Natural killer cell (primary cell): ENCODE measurements at regions not wholly inside any gene's neighbourhood (a gene's known extent, or its start where the extent isn't known, plus 50 kb on each side); places are given as distances from the start of the nearest gene placed in this dataset.

ENCODE experiments used
- ATAC-seq, 3 donors: fragments of 150-1000 bp in 2 of 3; fragments of 200-7000 bp in 1 of 3; cut with Tn5 transposase; 1 replicate in 1 of 3; 2 replicates in 2 of 3; pipeline ENCODE4 v1.10.0; 2021; ENCODE audit warnings: mild to moderate bottlenecking in 2 of 3, moderate library complexity in 2 of 3
- DNase-seq, 2 donors: peaks; one replicate each; pipeline versions ENCODE4 v3.0.0 to v3.0.0-alpha.2; 2013 to 2021; ENCODE audit warnings: mixed read lengths in 1 of 2
- H3K27ac ChIP-seq: one replicate; pipeline ENCODE4 v1.5.1; 2013; ENCODE audit warnings: mild to moderate bottlenecking, low read length
- H3K27me3 ChIP-seq: one replicate; pipeline ENCODE4 v1.6.1; 2013; ENCODE audit warnings: low read length; ENCODE audit not compliant: control insufficient read depth, insufficient read depth
- H3K36me3 ChIP-seq: one replicate; pipeline ENCODE4 v1.6.1; 2013; ENCODE audit warnings: low read length; ENCODE audit not compliant: control insufficient read depth, insufficient read depth
- H3K4me1 ChIP-seq: one replicate; pipeline ENCODE4 v1.6.1; 2013; ENCODE audit warnings: low read length; ENCODE audit not compliant: control insufficient read depth, insufficient read depth
- H3K4me3 ChIP-seq: one replicate; pipeline ENCODE4 v1.5.1; 2013; ENCODE audit warnings: low read length
- H3K9me3 ChIP-seq: one replicate; pipeline ENCODE4 v1.6.1; 2013; ENCODE audit warnings: low read length; ENCODE audit not compliant: control insufficient read depth, insufficient read depth
- H3K27ac Mint-ChIP-seq, 2 donors: one replicate each; pipeline ENCODE4 v1.8.0; 2022; ENCODE audit warnings: mild to moderate bottlenecking in 2 of 2, mixed read lengths in 2 of 2, moderate library complexity in 1 of 2
- H3K27me3 Mint-ChIP-seq, 2 donors: one replicate each; pipeline ENCODE4 v1.8.0; 2022; ENCODE audit warnings: low read depth in 2 of 2, mixed read lengths in 2 of 2
- H3K36me3 Mint-ChIP-seq: one replicate; pipeline ENCODE4 v1.8.0; 2022; ENCODE audit warnings: mixed read lengths
- H3K4me1 Mint-ChIP-seq, 2 donors: one replicate each; pipeline ENCODE4 v1.8.0; 2022; ENCODE audit warnings: mixed read lengths in 2 of 2
- H3K4me3 Mint-ChIP-seq: one replicate; pipeline ENCODE4 v1.8.0; 2022; ENCODE audit warnings: mild to moderate bottlenecking, moderate library complexity, mixed read lengths
- H3K9me3 Mint-ChIP-seq, 2 donors: one replicate each; pipeline ENCODE4 v1.8.0; 2022; ENCODE audit warnings: mixed read lengths in 2 of 2
- WGBS: methylation state at CpG from one replicate; pipeline ENCODE4 v1.1.7; 2013; ENCODE audit warnings: missing lambda C conversion rate; ENCODE audit not compliant: insufficient coverage; 5-methylcytosine and 5-hydroxymethylcytosine counted together
- intact Hi-C: fragments of 100-400 bp; cut with micrococcal nuclease; formaldehyde crosslinking; loops from one replicate; pipeline ENCODE4 v1.14.2; 2022
- TF ChIP-seq, protein P1 (sequence below): fragments of 200-600 bp; IDR thresholded peaks from one replicate; pipeline ENCODE4 v1.8.0; 2022; ENCODE audit warnings: antibody characterized with exemption

DNA sequence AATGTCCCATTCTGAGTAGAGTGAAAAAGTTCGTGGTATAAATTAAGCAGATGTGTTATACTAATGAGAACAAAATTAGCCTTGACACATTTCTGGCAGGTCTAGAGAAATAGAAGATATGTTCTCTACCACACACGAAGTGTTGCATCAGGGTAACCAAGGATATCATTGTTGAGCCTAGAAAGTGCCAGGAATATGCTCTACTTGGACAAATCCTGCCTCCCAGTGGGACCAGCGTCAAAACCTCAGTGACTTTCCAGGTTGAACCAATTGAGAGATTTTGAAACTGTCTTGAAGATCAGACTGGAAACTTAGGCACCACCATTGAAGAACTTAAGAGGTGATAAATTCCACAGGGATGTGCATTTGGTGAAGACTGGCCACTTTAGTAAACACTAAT is 115.9 kb downstream of the HPGD start:
- TF ChIP-seq, protein P1, sequence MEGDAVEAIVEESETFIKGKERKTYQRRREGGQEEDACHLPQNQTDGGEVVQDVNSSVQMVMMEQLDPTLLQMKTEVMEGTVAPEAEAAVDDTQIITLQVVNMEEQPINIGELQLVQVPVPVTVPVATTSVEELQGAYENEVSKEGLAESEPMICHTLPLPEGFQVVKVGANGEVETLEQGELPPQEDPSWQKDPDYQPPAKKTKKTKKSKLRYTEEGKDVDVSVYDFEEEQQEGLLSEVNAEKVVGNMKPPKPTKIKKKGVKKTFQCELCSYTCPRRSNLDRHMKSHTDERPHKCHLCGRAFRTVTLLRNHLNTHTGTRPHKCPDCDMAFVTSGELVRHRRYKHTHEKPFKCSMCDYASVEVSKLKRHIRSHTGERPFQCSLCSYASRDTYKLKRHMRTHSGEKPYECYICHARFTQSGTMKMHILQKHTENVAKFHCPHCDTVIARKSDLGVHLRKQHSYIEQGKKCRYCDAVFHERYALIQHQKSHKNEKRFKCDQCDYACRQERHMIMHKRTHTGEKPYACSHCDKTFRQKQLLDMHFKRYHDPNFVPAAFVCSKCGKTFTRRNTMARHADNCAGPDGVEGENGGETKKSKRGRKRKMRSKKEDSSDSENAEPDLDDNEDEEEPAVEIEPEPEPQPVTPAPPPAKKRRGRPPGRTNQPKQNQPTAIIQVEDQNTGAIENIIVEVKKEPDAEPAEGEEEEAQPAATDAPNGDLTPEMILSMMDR: no peak
- H3K4me3 Mint-ChIP-seq: no peak overlapping the region
- no peak overlapping the region for H3K4me3 ChIP-seq
- H3K9me3 Mint-ChIP-seq: no peaks in the 10 kb centered on the region
- H3K27me3 ChIP-seq: no peaks in the 10 kb centered on the region
- no peaks in the 10 kb centered on the region for H3K36me3 Mint-ChIP-seq
- no peaks in the 10 kb centered on the region for H3K4me1 ChIP-seq
- no peak overlapping the region for H3K27ac ChIP-seq
- no peak for ATAC-seq
- WGBS: 77% methylated on average over 3 of the region's 3 CpGs
- no peaks in the 10 kb centered on the region for H3K9me3 ChIP-seq
- H3K27ac Mint-ChIP-seq: no peak overlapping the region
- H3K27me3 Mint-ChIP-seq: peaks cover 0 to 5% of the 10 kb centered on the region in 2 donors
- no peak for DNase-seq
- H3K4me1 Mint-ChIP-seq: no peaks in the 10 kb centered on the region
- no peaks in the 10 kb centered on the region for H3K36me3 ChIP-seq
- intact Hi-C loops: no loop called here

DNA sequence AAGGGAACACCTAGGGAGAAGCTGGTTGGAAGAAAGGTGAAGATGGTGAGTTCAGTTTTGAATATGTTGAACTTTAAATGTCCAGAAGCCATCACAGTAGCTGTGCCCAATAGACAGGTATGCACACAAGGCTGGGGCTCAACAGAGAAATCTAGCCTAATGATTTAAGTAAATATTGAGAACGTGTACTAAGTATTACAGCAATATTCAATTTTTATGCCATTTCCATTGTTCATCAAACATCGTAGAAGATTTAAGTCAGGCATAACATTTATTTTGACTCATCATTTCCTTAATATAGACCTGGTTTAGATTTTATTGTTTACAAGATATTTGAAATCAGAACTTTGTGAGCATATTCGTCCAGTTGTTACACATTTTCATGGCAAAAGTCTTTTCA is 116.4 kb downstream of the HPGD start:
- no peak overlapping the region for H3K27ac Mint-ChIP-seq
- 83% methylated on average over 1 of the region's 3 CpGs for WGBS
- no peaks in the 10 kb centered on the region for H3K9me3 ChIP-seq
- no peaks in the 10 kb centered on the region for H3K9me3 Mint-ChIP-seq
- intact Hi-C loops: no loop called here
- H3K27me3 Mint-ChIP-seq: peaks cover 0 to 5% of the 10 kb centered on the region in 2 donors
- ATAC-seq (no peak), DNase-seq (no peak)
- H3K4me1 ChIP-seq: no peaks in the 10 kb centered on the region
- H3K4me1 Mint-ChIP-seq: no peaks in the 10 kb centered on the region
- H3K27me3 ChIP-seq: no peaks in the 10 kb centered on the region
- H3K4me3 ChIP-seq: no peak overlapping the region
- TF ChIP-seq, protein P1: no peak
- no peaks in the 10 kb centered on the region for H3K36me3 ChIP-seq
- no peak overlapping the region for H3K27ac ChIP-seq
- H3K4me3 Mint-ChIP-seq: no peak overlapping the region
- H3K36me3 Mint-ChIP-seq: no peaks in the 10 kb centered on the region

DNA sequence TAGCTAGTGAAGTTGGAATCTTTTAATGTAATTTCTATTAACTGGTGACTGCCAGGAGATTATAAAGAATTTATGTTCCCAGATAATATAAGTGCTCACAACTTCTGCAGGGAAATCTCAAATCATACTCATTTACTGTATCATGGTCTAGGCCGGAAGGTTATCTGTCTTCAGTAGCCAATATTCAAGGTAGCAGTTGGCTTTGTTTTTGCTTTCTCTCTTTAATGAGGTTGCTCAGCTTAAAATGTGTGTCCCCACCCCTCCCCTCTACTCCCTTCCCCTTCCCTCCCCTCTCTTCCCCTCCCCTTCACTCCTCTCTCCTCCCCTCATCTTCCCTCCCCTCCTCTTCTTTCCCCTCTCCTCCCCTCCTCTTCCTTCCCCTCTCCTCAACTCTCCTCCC is 117.6 kb downstream of the HPGD start:
- TF ChIP-seq, protein P1: no peak
- ATAC-seq: no peak
- no peaks in the 10 kb centered on the region for H3K27me3 ChIP-seq
- Mint-ChIP-seq H3K4me1 (no peaks in the 10 kb centered on the region), H3K9me3 (no peaks in the 10 kb centered on the region), H3K27me3 (peaks cover 0 to 5% of the 10 kb centered on the region in 2 donors), H3K36me3 (no peaks in the 10 kb centered on the region), H3K4me3 (no peak overlapping the region), H3K27ac (no peak overlapping the region)
- no peaks in the 10 kb centered on the region for H3K9me3 ChIP-seq
- 100% methylated on average over 1 of the region's 1 CpG for WGBS
- H3K4me1 ChIP-seq: no peaks in the 10 kb centered on the region
- no peak overlapping the region for H3K27ac ChIP-seq
- DNase-seq: no peak
- no peaks in the 10 kb centered on the region for H3K36me3 ChIP-seq
- H3K4me3 ChIP-seq: no peak overlapping the region
- intact Hi-C loops: no loop called here

DNA sequence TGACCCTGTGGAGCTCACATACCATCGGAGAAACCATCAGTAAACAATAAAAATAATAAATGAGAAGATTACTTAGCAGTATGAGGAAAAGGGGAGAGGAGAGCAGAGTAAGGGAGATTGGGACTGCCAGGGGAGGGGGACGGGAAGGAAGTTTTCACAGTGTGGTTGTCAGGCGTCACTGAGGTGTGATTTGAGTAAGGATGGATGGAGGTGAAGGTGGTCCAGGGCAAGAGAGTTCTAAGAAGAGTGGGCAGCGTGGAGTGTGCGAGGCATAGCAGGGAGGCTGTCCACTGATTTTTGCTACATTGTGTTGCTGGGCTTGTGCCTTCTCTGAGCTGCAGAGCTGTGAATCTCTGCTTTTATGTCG is 119.1 kb downstream of the HPGD start:
- TF ChIP-seq, protein P1: no peak
- ATAC-seq (no peak), DNase-seq (no peak)
- no peaks in the 10 kb centered on the region for H3K36me3 ChIP-seq
- no peaks in the 10 kb centered on the region for H3K9me3 Mint-ChIP-seq
- 76% methylated on average over 5 of the region's 6 CpGs for WGBS
- H3K27me3 ChIP-seq: no peaks in the 10 kb centered on the region
- no peaks in the 10 kb centered on the region for H3K36me3 Mint-ChIP-seq
- H3K4me1 Mint-ChIP-seq: no peaks in the 10 kb centered on the region
- H3K27ac Mint-ChIP-seq: no peak overlapping the region
- H3K9me3 ChIP-seq: no peaks in the 10 kb centered on the region
- H3K4me3 ChIP-seq: no peak overlapping the region
- H3K4me1 ChIP-seq: no peaks in the 10 kb centered on the region
- no peak overlapping the region for H3K27ac ChIP-seq
- H3K4me3 Mint-ChIP-seq: no peak overlapping the region
- intact Hi-C loops: no loop called here
- H3K27me3 Mint-ChIP-seq: peaks cover 0 to 5% of the 10 kb centered on the region in 2 donors
